ENCODE measurements at regions not wholly inside any gene's neighbourhood (a gene's known extent, or its start where the extent isn't known, plus 50 kb on each side); places are given as distances from the start of the nearest gene placed in this dataset.

DNA sequence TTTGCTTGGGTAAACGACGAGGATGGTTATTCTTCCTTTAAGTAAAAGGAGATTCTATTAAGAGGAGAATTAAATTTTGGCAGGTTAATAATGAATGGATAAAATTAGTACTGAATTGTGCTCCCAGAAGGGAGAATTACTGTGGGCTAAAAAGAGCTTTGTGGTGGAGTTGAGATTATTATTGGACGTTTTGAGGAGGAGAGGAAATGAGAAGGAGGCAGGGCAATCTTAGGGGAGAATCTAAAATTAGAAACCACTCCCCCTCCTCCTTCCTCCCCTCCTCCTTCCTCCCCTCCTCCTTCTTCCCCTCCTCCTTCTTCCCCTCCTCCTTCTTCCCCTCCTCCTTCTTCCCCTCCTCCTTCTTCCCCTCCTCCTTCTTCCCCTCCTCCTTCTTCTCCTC, 331.8 kb downstream of the PRL start:
- no peak for DNase-seq (ENCODE audit: low read depth)

GRCh38 chr6:21965953-21966539, 330.8 kb downstream of the PRL start:
- DNase-seq (ENCODE audit: low read depth): no peak

GRCh38 chr6:21967056-21967974, 329.5 kb downstream of the PRL start:
- no peak for DNase-seq (ENCODE audit: low read depth)

GRCh38 chr6:21968411-21968810, 328.4 kb downstream of the PRL start:
- DNase-seq (ENCODE audit: low read depth): no peak

GRCh38 chr6:21969192-21969591, 327.6 kb downstream of the PRL start:
- DNase-seq (ENCODE audit: low read depth): no peak

DNA sequence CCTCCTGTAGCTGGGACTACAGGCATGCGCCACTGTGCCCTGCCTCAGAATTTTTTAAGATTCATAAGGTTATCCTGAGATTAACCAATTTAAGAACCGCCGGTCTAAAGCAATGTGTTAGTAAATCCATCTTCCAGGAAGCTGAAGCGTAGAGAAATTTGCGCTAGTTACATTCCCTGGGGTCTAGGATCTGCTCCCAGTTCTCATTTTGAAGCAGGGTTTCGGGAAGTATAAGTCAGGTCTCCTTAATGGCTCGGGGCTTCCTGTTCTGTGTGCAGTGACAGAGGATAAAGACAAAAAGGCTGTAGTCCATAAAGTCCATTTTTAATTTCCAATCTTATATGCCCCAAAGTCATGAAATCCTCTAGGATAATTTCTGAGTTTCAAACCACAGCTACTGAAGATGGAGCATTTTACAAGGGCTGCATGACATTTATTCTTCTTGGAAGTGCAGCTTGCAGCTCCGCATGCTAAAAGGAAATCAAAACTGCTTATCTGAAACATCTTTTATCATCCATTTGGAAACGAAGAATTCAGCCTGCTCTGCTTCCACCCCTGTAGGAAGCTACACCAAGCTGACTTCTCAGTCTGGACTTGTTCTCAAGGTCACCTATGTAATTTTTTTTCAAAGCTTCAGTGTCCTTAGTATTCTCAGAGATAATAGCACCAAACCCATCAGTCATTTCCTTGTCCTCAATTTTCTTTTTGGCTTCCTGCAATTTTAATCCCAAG, 326.1 kb downstream of the PRL start:
- no peak for DNase-seq (ENCODE audit: low read depth)

DNA sequence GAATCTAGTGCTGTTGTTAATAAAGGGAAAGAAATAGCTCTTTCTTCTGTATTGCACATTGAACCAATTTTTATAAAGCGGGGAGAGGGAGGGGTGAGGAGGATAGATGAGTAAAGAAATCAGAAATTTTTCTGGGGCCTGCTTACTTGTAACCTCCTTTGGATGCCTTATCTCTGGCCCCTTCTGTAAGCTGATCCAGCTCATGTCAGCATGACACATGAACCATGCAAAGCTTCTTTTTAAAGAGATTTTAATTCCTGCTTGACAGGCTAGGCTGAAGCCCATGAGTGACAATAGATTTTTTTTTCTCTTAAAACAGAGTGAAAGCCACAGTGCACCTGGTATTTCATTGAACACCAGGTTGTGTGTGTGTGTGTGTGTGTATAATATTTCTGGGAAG, 325.3 kb downstream of the PRL start:
- no peak for DNase-seq (ENCODE audit: low read depth)

GRCh38 chr6:21972516-21972915, 324.3 kb downstream of the PRL start:
- no peak for DNase-seq (ENCODE audit: low read depth)

GRCh38 chr6:21977346-21977745, 319.5 kb downstream of the PRL start:
- no peak for DNase-seq (ENCODE audit: low read depth)

- no peak for DNase-seq (ENCODE audit: low read depth)
Measured at GRCh38 chr6:21981235-21981833, 315.5 kb downstream of the PRL start.

DNA sequence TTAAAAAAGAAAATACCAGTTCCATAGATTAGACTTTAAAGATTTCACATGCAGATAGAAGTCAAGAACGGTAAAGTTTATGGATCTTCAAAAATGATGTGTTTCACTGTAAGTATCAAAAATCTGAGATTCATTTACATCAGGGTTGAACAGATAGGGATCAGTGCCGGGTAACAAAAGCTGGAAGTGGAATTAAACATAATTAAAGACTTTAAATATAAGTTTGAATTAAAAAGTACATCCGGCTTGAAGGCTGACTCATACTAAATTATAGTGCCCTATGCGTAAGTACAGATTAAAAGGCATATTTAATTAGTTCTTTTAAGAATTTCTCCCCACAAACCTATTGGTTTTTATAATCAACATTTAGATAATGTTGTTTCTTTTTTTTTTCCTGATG, 312.7 kb downstream of the PRL start:
- no peak for DNase-seq (ENCODE audit: low read depth)

- DNase-seq (ENCODE audit: low read depth): no peak
Measured at GRCh38 chr6:21984561-21984960, 312.3 kb downstream of the PRL start.

- DNase-seq (ENCODE audit: low read depth): no peak
Measured at GRCh38 chr6:21985904-21986303, 310.9 kb downstream of the PRL start.

GRCh38 chr6:21986703-21987102, 310.1 kb downstream of the PRL start:
- no peak for DNase-seq (ENCODE audit: low read depth)

- no peak for DNase-seq (ENCODE audit: low read depth)
Measured at GRCh38 chr6:21987501-21987957, 309.3 kb downstream of the PRL start.

- DNase-seq (ENCODE audit: low read depth): no peak
Measured at GRCh38 chr6:21990577-21990976, 306.3 kb downstream of the PRL start.

DNA sequence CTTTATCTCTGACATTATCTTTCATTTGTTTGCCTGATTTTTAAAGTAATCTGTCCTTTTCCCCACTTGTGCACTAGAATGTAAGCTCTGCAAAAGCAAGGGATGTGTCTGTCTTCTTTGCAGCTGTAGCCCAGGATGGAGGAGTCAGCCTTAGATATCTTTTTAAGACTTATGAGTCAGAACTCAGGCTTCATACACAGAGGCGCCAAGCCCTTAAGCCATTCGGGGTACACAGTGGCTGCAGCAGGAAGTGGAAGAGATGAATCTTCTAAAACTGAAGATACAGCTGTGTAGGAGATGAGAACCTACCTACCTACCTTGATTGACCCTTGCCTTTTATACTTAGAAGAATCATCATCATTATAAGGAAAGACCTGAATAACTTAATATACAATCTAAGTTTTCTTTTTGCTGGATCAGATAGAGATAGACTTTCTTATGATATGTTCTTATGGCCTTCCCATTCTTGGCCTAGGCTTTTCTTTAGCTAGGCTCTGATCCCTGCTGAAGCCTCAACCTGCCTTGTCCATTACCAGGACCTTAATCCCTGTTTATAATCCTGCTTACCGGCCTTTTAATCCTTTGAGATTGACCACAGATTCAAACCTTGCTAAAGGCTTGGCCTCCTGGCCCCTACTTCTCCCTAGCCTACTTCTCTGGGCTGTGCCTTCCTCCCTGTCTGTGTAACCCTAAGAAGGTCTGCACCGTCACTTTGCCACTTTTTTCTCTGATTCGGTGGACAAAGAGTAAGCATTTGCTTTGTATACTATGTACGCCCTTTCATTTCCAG, 304.5 kb downstream of the PRL start:
- no peak for DNase-seq (ENCODE audit: low read depth)

GRCh38 chr6:21993841-21994240, 303.0 kb downstream of the PRL start:
- DNase-seq (ENCODE audit: low read depth): no peak

- no peak for DNase-seq (ENCODE audit: low read depth)
Measured at GRCh38 chr6:21994821-21995220, 302.0 kb downstream of the PRL start.

DNA sequence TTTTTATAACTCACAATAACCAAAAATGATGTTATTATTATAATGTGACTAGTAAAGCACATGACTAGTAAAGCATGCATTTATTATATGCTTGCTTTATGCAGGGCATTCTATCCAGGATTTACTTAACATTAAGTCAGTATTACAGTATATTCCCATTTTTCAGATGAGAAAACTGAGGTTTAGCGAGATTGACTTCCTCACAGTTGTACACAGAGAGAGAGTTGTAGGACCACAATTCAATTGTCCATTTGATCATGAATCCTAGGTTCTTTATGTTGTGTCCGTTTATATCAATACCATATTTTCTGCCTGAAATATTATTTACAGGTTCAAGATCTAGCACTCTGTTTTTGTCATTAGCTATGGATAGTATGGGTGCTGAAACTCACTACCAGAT, 301.5 kb downstream of the PRL start:
- no peak for DNase-seq (ENCODE audit: low read depth)

DNA sequence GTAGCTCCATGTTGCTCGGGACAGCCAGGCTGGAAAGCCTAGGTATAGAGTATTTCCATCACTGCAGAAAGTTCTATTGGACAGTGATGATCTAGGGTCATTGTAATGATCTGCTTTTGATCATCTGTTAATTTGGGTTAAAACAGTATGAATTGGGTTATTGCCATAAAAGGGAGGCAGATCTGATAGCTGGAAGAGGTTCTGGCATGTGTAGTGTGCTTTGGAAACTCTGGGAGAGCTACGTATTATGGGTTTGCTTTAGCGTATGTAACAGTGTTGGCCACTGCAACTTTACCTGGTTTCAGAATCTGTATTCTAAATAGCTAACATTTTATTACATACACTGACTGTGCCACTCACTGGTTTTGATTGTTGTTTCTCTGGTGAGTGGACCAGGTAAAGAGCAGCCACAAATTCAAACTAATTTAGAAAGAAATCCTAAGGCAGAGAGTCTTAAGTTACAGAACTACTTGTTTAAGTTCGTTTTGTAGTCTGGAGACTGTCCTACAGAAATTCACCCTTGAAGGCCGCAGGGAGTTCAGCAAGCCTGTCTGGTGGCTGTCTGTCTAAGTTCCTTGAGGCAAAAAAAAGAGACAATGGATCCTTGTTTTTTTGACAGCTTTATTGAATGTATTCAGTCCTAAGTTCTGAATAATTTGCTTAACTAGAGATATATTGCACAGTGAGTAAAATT, 300.3 kb downstream of the PRL start:
- no peak for DNase-seq (ENCODE audit: low read depth)

Measured in stimulated activated CD8-positive, alpha-beta memory T cell treated with anti-CD3 and anti-CD28 coated beads, Interleukin-4, amount 100 ng/mL, for 24 hours (primary cell).